ENCODE measurements at regions not wholly inside any gene's neighbourhood (a gene's known extent, or its start where the extent isn't known, plus 50 kb on each side); places are given as distances from the start of the nearest gene placed in this dataset.
"Not testable (repeated sequence)": the region's sequence is repeated elsewhere in the genome, so short reads cannot be mapped to it uniquely, and the experiment has no call there.

DNA sequence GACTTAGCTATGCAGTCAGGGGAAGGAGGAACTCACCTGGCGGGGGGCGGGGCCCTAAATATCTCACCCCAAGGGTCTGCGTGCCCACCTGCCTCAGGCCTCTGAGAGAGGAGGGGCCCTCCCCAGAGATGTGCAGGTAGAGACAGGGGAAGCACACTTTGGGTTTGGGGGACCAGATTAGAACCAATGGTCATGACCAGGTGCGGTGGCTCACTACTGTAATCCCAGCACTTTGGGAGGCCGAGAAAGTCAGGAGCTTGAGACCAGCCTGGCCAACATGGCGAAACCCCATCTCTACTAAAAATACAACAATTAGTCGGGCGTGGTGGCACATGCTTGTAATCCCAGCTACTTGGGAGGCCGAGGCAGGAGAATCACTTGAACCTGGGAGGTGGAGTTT lies 246.4 kb upstream of the TCERG1L start:
- DNase-seq (ENCODE audit: low read depth), result not testable (repeated sequence)

DNA sequence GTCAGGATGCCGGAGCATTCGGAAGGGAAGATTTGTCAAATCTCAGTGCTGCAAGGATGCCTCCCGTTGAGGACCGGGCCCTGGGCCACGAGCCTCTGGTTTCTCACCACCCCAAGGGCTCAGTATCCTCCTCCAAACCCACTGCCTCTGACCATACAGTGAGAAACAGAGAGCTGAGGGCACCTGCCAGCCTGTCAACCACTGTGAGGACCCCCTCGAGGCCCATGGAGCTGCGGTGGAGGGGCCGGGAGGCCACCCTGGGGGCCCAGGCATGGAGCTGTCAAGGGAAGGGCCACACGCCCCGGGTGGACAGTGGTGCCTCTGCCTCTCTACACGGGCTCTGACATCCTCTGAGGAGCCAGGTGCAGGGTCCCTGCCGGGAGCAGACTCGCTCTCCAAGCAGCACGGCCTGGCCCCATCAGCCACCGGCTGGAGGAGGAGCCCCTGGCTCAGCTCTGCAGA lies 248.0 kb upstream of the TCERG1L start:
- no peak for DNase-seq (ENCODE audit: low read depth)

DNA sequence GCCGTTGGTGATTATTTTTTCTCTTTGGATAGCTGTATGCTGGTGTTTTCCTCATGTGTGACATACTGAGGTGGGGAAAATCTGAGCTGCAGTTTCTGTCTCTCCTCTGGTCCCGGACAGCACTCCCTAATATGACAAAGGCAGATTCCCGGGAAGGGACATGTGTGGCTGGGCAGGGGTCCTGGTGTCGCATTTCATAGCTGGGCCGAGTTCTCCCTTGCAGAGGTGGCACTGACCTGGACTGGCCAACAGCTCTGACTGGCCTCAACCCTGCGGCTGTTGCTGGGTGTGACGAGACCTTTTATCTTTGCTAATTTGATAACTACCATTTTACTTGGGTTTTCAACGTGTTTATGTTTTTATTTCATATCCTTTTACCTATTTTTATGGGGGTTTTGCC lies 248.6 kb upstream of the TCERG1L start:
- no peak for DNase-seq (ENCODE audit: low read depth)

DNA sequence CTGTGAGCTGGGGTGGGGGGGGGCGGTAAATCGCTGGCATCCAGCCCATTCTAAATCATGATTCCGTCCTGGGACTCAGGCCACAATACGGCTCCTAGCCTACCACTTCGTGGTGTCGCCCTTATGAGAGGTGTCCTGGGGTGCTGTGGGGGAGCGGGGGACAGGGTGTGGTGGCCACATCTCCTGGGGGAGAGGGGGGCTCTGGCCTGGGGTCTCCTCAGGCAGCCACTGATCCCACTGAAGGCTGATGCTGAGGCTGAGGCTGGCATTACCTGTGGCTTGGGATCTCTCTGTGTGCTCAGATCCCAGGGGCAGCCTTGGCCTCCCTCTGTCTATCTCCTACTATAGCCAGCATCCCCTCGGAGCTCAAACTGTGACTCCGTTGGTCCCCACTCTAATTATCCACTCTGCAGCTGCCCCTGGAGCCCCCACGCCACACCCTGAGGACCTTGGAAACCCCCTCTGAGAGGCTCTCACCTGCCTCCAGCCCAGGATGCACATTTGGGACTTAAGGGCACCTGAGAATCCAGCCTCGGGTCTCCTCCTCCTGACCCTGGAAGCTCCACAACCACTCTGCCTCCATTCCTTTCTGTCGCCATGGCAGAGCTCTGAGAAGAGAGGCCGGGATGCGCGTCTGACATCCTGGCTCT lies 249.3 kb upstream of the TCERG1L start:
- DNase-seq (ENCODE audit: low read depth), result no peak

DNA sequence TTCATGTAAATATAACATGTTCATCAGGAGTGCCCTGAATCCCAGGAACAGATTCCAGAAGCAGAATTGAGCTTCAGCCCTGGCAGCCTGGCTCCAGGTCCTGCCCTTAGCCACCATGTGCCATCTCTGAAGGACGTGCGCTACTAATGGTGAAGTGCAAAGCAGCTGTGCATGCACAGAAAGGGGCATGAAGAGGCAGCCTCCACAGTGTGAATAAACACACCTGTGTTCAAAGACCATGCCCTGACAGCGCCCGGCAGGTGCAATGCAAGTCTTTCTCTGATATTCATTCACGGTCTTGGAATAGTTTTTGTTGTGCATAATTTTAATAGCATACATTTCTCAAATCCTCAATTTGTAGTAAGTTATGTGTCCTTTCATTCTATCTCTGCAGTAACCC lies 250.4 kb upstream of the TCERG1L start:
- no peak for DNase-seq (ENCODE audit: low read depth)

DNA sequence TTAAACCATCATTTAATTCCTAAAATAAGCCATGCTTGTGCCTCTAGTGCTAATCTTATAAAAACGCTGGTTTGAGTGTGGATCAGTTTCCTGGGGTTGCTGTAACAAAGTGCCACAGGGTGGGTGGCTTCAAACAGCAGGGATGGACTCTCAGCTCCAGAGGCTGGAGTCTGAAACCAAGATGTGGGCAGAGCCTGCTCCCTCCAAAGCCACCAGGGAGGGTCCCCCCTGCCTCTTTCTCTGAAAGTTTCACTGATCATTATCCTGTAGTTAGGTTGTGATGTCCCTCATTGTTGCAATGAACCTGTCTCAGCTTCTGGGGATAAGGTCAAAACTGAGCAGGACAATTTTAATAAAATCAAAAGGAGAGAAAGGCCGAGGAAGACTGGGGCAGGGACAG lies 251.9 kb upstream of the TCERG1L start:
- DNase-seq (ENCODE audit: low read depth), result no peak

DNA sequence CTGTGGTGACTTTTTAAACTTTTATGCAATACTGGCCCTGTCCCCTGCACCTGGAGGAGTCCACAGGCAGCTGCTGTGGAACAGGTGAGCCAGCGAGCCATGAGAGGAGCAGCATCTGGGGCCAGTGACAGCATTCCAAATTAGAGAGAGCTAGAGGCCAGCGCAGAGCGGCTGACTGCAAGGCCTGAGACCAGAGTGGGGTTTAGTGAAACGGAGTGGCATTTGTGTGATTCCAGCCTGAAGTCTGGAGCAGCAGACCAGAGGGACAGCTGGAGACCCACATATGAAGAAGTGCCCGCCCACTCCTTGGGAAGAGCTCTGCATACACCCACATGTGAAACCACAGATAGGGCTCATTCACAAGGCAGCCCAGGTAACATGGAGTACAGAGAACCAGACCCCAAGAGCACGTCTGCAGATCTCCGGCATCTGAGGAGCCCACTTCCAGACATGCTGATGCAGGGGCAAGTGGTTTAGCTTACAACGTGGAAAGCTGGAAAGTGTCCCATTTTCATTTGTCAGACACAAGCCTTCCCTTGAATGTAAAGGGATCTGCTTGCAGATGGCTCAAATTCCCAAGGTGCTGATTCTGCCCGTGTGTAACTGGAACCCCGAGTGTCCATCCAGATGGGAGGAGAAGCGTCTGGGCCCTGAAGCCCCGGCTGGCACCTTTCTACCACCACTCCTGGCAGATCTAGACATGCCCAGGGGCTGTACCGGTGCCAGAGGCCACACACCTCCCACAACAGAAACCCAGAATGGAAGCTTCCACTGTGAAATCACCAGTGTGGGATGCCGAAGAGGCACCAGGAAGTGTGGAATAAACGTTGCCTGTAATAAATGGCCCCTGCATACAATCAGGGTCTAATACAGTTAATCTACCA lies 256.0 kb upstream of the TCERG1L start:
- DNase-seq (ENCODE audit: low read depth), result no peak

DNA sequence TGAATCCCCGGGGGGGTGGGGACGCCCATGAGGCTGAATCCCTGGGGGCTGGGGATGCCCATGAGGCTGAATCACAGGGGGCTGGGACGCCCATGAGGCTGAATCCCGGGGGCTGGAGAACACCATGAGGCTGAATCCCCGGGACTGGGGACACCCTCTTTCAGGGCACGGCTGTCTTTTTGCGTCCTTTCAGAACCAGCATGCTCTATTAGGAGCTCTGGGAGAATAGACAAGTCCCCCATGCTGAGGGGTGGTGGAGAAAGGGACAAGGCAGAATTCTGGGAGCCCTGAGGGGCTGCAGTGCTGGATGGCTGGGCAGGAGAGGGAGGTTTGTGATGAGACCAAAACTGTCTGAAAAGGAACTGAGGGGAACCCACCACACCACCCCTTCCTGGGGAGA lies 257.3 kb upstream of the TCERG1L start:
- DNase-seq (ENCODE audit: low read depth), result no peak

DNA sequence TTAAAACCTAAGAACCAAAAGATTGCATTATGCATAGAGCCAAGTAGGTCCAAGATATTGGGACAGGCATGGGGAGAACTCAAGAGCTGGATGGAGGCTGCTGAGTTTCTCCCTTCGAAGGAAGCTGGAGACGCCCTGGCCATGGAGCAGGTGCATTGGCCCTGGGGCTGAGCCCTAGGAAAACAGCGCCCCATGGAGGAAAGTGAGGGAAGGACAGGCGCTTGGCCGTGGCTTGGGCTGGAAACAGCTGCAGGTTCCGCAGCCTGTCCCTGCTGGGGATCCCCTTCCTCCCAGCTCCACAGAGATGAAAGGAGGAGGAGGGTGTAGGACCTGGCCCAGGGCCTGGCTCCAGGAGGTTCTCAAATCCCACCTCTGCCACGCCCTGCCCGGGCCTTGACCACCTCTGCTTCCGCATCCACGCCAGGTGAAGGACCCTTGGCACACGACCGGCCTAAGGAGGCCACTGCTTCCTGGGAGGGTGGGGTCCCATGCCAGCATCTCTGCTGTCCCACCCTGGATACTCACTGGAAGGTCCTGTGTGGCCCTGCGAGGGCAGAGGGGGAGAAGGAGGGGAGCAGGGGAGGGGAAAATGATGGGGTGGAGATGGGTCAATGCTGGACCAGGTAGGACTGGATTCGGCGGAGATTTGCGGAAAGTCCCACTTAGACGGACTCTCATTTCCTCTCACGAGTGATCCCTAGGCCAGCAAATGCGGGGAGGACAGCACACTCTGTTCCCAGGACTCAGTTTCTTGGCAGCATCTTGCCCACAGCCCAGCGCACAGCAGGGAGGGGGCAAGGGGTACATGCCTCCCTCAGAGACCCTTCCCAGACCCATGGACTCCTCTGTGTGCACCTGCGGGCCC lies 258.6 kb upstream of the TCERG1L start:
- DNase-seq (ENCODE audit: low read depth), result no peak

DNA sequence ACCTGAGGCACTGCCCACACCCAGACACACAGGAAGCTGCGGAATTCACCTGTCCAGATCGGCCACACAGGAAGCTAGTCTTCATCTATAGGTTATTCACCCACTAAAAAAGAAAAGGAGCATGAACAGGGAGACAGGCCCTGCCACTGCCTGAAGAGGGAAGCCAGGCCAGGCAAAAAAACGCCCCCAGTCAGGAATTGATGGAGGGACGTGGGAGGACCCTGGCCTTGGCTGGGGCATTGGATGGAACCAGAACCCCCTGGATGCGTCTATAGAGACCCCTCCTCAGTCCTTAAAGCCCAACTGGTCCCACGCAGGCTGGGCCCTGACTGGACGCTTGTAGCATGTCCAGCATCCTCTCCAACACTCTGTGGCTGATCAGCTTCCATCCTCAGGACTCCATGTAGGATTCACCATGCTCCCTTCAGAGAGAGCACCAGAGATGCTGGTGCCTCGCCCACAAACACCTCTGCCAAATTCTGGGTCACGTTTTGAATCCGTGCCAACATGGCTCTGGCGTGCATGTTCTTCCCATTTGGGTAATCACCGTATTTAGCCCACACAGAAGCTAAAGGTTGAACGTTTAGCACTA lies 259.3 kb upstream of the TCERG1L start:
- no peak for DNase-seq (ENCODE audit: low read depth)

DNA sequence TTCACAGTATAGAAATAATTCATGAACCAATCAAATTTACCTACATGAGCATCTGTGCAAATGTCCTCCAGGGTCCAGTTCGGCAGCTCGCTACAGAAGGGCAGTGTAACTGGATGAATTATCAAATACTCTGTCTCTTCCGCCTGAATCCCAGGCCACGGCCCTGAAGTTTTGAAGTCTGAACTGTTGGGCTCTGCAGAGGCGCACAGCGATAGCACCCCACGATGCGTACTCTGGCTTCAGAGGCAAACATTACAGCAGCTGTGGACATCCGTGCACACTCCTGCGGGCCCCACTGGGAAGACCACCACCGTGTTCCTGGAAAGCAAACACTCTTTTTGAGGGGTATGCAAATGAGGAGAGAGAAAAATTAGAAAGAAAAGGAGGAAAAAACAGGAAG lies 259.8 kb upstream of the TCERG1L start:
- DNase-seq (ENCODE audit: low read depth), result no peak

DNA sequence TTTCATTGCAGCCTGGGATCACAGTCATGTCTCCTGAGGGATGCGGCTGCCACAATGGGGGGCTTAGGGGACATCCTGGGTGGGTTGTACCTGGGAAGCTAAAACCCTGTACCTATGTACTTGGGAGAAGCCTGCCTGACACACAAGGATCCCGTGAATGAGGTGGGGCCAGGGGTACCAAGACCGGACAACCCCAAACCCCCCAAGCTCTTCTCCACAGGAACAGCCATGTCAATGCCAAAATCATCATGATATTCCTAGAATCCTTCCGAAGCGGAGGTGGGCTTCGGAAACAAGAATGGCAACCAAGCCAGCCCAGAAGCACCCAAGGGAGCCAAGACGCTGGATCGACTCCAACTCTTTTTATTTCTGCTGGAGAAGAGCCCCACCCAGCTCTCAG lies 260.3 kb upstream of the TCERG1L start:
- no peak for DNase-seq (ENCODE audit: low read depth)

DNA sequence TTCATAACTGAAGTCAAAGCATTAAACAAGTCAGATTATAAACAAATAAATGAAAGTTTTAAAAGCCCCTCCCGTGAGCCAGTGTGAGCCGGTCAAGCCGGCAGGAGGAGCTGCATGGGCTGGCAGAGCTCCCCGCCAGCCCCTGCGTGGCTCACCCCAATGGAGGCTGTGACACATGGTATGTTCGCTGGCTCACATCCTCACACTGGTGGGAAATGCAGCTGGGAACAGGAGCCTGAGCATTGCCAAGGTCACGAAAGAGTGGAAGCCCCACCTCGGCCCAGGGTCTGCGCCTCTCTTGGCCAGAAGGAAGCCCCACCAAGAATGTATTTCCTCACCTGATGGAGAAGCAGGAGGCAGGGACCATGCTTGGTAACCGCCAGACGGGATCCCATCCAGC lies 261.7 kb upstream of the TCERG1L start:
- no peak for DNase-seq (ENCODE audit: low read depth)

DNA sequence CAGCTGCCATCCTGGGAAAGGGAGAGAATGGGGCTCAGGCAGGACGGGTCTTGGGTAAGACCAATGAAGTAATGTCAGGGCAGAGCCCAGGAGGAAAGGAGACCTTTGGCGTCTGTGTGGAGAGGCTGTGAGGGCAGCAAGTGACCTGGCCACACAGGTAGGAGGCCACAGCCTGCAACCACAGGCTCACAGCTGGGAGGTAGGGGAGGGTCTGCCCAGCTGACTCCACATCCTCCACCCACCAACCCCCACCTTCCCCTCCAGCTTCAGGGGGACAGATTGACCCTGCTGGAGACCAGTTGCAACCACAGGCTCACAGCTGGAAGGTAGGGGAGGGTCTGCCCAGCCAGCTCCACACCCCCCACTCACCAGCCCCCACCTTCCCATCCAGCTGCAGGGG lies 262.2 kb upstream of the TCERG1L start:
- no peak for DNase-seq (ENCODE audit: low read depth)

DNA sequence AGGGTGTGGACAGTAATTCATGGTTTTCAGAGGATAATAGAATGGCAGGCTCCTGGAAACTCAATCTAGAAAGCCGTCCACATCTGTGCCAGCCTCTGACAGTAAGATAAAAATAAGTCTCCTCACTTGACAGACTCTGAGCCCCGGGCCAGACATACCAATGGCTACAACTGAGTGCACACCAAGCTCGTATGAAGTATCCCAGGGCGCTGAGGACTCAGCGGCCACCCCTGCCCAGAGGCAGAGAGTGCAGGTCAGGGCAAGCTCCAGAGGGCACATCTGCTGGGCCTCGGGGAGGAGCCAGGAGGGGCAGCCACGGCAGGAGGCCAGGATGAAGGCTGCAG lies 262.8 kb upstream of the TCERG1L start:
- DNase-seq (ENCODE audit: low read depth), result no peak

DNA sequence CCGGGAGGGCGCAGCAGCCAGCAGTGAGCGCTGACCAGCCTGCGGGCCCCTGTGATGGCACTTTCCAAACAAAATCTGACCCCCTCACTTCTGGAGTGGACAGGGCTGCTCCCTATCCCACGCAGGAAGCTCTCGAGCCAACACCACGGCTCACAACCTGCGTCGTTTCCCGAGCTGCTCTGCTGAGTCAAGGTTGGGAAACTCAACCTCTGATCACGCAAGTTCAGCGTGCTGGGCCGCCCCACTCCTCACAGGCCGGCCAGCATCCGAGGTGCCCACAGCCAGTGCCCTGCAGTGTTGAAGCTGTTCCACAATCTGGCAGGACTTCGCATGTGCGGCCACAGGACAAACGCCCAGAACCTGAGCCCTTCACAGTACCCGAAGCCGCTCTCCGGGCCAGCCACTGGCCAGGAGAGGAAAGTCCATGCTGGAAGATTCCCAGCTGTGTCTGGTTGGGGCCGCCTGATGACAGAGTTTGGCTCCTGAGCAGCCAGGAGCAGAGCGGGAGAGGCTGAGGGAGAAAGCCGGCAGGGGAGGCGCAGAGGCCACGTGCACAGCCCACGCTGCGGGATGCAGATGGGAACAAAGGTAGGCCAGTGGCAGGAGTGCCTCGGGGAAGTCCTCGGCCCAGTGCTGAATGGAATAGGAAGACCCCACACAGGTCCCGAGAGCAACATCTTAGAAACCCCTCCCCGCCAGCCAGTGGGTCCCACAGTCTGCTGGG lies 263.3 kb upstream of the TCERG1L start:
- DNase-seq (ENCODE audit: low read depth), result no peak

DNA sequence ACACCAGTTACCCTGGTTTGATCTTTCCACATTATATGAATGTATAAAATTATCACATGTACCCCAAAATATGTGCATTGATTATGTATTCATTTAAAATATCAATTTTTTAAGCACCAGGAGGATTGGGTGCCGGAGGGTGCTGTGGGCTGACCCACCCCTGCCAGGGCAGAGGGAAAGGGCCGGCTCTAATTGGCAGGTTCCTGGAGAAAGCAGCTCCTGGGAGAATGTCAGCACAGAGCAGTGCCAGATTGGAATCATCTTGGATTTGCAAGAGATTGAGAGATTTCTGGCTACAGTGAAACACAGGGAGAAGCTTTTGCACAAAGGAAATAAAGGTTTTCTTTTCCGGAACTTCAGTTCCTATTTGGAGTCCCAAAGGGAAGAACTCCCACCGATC lies 264.4 kb upstream of the TCERG1L start:
- no peak for DNase-seq (ENCODE audit: low read depth)

DNA sequence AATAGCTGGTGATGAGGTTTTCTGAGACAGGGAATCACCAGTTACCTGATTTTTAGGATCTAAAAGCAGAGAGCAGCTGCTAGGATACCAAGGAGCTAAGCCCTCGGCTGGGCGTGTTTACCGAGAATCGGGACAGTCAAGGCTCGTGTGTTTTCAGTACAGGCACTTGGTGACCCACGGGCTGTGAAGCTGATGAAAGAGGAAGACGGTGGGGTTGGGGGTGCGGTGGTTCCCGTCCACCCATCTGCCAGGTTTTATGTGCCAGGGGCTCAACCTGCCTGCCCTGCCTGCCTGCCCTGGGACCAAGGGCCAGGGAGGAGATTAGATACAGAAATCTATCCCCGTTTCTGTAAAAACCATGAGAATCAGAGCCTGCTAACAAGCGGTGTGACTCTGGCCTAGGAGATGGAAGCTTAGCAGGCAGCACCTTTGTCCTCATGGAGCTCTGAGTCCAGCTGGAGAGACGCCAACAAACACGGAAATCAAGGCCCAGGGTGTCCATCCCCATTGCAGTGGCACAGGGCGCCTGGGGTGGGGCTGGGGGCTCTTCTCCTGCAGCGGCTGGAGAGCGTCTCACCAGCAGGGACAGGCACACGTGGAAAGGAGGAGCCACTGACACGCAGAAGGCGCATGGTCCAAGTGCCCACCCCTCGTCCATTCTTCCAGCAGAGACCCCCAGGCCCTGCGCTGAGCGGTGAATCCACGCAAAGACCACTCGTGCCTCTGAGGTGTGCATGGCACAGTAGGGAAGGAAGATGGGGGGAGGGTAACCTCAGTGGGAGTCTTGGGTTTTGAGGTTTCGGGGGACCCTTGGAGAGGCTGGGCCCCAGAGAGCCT lies 265.0 kb upstream of the TCERG1L start:
- DNase-seq (ENCODE audit: low read depth), result no peak

DNA sequence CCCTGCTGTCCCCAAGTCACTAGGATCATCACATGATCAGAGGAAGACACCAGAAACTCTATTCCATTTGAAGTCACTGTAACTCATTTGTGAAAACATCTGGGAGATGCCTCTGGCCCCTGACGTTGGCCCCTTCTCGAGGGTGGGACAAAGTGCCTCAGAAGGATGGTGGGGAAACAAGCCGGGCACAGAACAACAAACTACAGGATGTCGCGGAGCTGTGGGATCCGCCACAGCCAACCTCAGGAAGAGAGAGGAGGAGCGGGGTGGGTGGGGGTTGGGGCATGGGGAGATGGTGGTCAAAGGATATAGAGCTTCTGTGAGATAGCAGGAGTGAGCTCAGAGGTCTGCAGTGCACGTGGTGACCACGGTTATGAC lies 265.6 kb upstream of the TCERG1L start:
- no peak for DNase-seq (ENCODE audit: low read depth)
